PFSK-1 (cell line): ENCODE measurements at regions not wholly inside any gene's neighbourhood (a gene's known extent, or its start where the extent isn't known, plus 50 kb on each side); places are given as distances from the start of the nearest gene placed in this dataset.
A peak's percentile ranks its signal among the peaks of the same experiment; 100 is the strongest.

ENCODE experiments used
- FOXP2 ChIP-seq: optimal IDR thresholded peaks from 2 replicates; pipeline ENCODE3; 2011; ENCODE audit warnings: borderline replicate concordance, control low read depth, inconsistent platforms; ENCODE audit not compliant: insufficient read depth; ENCODE audit errors: extremely low read length, extremely low read depth
- POLR2AphosphoS5 ChIP-seq: IDR thresholded peaks from 2 replicates; pipeline ENCODE4 v1.6.1; 2012; ENCODE audit warnings: low read depth, mild to moderate bottlenecking, control low read depth, low read length, moderate library complexity
- SIN3A ChIP-seq: IDR thresholded peaks from 2 replicates; pipeline ENCODE4 v1.6.1; 2012; ENCODE audit warnings: mild to moderate bottlenecking, low read length, moderate library complexity, borderline replicate concordance; ENCODE audit not compliant: insufficient read depth
- TAF1 ChIP-seq: IDR thresholded peaks from 2 replicates; pipeline ENCODE4 v1.6.1; 2012; ENCODE audit warnings: low read length, control low read depth, borderline replicate concordance; ENCODE audit not compliant: insufficient read depth
- TF ChIP-seq, protein P1 (sequence below), 2 experiments: IDR thresholded peaks; 2 replicates each; pipeline versions ENCODE4 v1.6.1 to v1.8.0; 2011 to 2012; ENCODE audit warnings: low read depth in 2 of 2, low read length in 2 of 2, control low read depth in 1 of 2, inconsistent platforms in 1 of 2, mild to moderate bottlenecking in 1 of 2, moderate library complexity in 1 of 2; ENCODE audit not compliant: insufficient read depth in 1 of 2

DNA sequence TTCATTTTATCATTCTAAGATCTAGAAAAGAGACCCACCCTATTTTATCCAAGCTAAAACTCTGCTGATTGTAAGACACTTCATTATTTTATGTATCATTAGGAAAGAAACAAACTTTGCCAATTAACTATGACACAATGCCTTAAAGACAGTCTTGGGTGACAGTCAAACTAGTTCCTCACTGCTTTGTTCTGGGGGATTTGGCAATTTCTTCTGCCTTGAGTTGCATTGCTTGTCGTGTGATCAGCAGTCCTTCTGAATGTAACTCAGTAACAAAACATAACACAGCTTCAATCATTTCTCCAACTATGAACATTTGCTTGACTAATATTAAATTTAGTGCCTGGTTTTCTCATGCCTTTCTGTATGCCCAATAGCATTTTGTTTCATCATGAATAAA, 577.9 kb upstream of the DIPK2B start:
- no peak for TF ChIP-seq SIN3A
- TF ChIP-seq, protein P1, sequence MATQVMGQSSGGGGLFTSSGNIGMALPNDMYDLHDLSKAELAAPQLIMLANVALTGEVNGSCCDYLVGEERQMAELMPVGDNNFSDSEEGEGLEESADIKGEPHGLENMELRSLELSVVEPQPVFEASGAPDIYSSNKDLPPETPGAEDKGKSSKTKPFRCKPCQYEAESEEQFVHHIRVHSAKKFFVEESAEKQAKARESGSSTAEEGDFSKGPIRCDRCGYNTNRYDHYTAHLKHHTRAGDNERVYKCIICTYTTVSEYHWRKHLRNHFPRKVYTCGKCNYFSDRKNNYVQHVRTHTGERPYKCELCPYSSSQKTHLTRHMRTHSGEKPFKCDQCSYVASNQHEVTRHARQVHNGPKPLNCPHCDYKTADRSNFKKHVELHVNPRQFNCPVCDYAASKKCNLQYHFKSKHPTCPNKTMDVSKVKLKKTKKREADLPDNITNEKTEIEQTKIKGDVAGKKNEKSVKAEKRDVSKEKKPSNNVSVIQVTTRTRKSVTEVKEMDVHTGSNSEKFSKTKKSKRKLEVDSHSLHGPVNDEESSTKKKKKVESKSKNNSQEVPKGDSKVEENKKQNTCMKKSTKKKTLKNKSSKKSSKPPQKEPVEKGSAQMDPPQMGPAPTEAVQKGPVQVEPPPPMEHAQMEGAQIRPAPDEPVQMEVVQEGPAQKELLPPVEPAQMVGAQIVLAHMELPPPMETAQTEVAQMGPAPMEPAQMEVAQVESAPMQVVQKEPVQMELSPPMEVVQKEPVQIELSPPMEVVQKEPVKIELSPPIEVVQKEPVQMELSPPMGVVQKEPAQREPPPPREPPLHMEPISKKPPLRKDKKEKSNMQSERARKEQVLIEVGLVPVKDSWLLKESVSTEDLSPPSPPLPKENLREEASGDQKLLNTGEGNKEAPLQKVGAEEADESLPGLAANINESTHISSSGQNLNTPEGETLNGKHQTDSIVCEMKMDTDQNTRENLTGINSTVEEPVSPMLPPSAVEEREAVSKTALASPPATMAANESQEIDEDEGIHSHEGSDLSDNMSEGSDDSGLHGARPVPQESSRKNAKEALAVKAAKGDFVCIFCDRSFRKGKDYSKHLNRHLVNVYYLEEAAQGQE (IDR thresholded peaks at IDR 0.05; ENCODE audit: insufficient read depth in 1 of 2, low read depth in 2 of 2, low read length in 2 of 2): no peak
- TF ChIP-seq POLR2AphosphoS5: no peak
- TF ChIP-seq TAF1: no peak
- no peak for TF ChIP-seq FOXP2

DNA sequence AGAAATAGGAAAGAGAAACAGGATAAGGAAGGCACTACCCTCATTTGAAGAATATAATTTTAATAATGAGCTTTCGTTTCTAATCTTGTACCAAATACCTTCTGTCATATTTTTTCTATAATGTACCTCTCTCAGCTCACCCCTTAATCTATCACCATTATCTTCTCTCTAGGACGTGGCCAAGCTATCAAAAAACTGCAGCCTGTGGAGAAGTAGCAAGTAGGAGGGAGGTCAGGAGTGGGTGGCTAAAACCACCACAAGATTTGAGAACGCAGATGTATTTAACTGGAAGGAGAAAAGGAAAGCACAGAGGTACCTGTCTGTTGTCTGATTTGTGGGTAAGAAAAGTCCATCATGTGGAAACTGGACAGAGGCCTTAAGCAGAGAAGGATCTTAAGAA, 576.7 kb upstream of the DIPK2B start:
- TF ChIP-seq FOXP2: no peak
- no peak for TF ChIP-seq TAF1
- no peak for TF ChIP-seq SIN3A
- TF ChIP-seq, protein P1 (IDR thresholded peaks at IDR 0.05; ENCODE audit: insufficient read depth in 1 of 2, low read depth in 2 of 2, low read length in 2 of 2): no peak
- no peak for TF ChIP-seq POLR2AphosphoS5

DNA sequence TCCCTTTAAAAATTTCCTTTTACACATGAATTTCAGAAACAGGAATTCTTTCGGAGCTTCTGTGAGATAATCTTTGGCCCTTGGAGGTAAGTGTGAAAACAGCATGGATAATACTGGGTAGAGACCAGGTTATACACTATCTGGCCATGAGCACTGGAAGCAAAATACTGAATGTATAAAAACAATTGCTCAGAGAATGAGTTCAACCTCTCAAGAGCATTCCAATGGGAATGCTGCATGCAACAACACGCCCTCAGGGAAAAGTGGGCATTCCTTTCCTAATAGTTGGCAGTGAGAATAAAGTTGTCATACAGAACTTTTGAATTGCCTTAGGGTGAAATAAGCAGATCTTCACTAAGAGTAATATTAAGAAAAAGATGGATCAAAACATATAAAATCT, 574.8 kb upstream of the DIPK2B start:
- no peak for TF ChIP-seq POLR2AphosphoS5
- no peak for TF ChIP-seq SIN3A
- TF ChIP-seq, protein P1 (IDR thresholded peaks at IDR 0.05; ENCODE audit: insufficient read depth in 1 of 2, low read depth in 2 of 2, low read length in 2 of 2): no peak
- TF ChIP-seq TAF1: no peak
- no peak for TF ChIP-seq FOXP2

DNA sequence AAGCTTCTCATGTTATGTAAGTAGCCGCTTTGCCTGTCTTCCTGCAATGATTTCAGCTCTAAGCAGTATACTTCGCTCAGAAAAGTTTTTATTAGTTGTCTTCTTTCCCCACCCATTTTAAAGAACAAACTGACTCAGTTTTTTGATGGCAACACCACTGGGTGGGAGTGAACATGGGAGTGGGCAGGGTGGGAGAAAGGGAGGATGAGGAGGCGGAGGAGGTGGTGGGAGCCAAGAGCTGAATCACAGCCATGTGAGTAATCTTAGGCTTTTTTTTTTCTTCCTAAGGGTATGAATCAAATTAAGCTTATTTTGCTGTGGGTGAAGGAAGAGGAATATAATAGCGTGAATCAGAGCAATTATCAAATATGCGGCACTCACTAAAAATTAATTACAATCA, 574.3 kb upstream of the DIPK2B start:
- TF ChIP-seq FOXP2: no peak
- TF ChIP-seq SIN3A: 0 out of 2 replicates have a peak, but pooled peaks have one; percentile 21
- TF ChIP-seq, protein P1 (IDR thresholded peaks at IDR 0.05; ENCODE audit: insufficient read depth in 1 of 2, low read depth in 2 of 2, low read length in 2 of 2): no peak
- no peak for TF ChIP-seq POLR2AphosphoS5

DNA sequence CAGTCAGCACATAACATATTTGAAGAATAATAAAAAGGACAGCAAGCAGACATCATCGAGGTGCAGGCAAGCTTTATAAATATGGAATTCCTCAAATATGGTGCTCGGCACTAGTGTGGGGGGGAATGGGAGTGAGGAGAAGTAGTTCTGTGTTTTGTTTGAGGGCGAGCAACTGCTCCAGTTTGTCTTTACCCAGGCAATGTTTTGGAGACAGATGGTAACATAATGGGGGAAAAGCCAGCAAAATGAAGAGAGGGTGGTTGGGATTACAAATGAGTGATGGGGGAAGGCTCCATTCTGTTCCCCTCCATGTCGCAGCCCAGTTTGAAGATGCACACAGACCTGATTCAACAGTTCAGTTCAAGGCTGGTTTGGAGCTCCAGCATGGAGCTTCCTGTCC, 572.9 kb upstream of the DIPK2B start:
- TF ChIP-seq POLR2AphosphoS5: no peak
- no peak for TF ChIP-seq TAF1
- TF ChIP-seq SIN3A: no peak
- no peak for TF ChIP-seq FOXP2
- TF ChIP-seq, protein P1 (IDR thresholded peaks at IDR 0.05; ENCODE audit: insufficient read depth in 1 of 2, low read depth in 2 of 2, low read length in 2 of 2): no peak
